AG09309 (cell line): ENCODE measurements at regions not wholly inside any gene's neighbourhood (a gene's known extent, or its start where the extent isn't known, plus 50 kb on each side); places are given as distances from the start of the nearest gene placed in this dataset.

ENCODE experiments used
- DNase-seq: peaks from one replicate; pipeline ENCODE4 v3.0.0-alpha.2; 2010; ENCODE audit warnings: low read depth
- H3K4me3 ChIP-seq: 2 replicates; pipeline ENCODE4 v1.5.1; 2011; ENCODE audit warnings: mild to moderate bottlenecking, low read depth, low read length, moderate library complexity; ENCODE audit not compliant: control insufficient read depth
- TF ChIP-seq, protein P1 (sequence below): IDR thresholded peaks from 2 replicates; pipeline ENCODE4 v1.5.1; 2011; ENCODE audit warnings: mild to moderate bottlenecking, low read depth, low read length, inconsistent platforms; ENCODE audit not compliant: insufficient read depth, control insufficient read depth; ENCODE audit errors: missing control alignments

GRCh38 chr1:178627037-178627436, 98.0 kb upstream of the RALGPS2 start:
- TF ChIP-seq, protein P1, sequence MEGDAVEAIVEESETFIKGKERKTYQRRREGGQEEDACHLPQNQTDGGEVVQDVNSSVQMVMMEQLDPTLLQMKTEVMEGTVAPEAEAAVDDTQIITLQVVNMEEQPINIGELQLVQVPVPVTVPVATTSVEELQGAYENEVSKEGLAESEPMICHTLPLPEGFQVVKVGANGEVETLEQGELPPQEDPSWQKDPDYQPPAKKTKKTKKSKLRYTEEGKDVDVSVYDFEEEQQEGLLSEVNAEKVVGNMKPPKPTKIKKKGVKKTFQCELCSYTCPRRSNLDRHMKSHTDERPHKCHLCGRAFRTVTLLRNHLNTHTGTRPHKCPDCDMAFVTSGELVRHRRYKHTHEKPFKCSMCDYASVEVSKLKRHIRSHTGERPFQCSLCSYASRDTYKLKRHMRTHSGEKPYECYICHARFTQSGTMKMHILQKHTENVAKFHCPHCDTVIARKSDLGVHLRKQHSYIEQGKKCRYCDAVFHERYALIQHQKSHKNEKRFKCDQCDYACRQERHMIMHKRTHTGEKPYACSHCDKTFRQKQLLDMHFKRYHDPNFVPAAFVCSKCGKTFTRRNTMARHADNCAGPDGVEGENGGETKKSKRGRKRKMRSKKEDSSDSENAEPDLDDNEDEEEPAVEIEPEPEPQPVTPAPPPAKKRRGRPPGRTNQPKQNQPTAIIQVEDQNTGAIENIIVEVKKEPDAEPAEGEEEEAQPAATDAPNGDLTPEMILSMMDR: no peak
- H3K4me3 ChIP-seq: no peak overlapping the region
- DNase-seq: no peak

- TF ChIP-seq, protein P1: no peak
- H3K4me3 ChIP-seq: no peak overlapping the region
- DNase-seq: no peak
Observed at GRCh38 chr1:178628637-178629251, 96.3 kb upstream of the RALGPS2 start.

- DNase-seq: peak; percentile 31
- TF ChIP-seq, protein P1: peak; percentile 29
Observed at GRCh38 chr1:178629252-178630154, 95.5 kb upstream of the RALGPS2 start.

GRCh38 chr1:178630417-178630816, 94.6 kb upstream of the RALGPS2 start:
- H3K4me3 ChIP-seq: no peak overlapping the region
- DNase-seq: no peak
- TF ChIP-seq, protein P1: no peak

More at GRCh38 chr1:178629252-178630154, 95.5 kb upstream of the RALGPS2 start:
- no peak overlapping the region for H3K4me3 ChIP-seq

DNA sequence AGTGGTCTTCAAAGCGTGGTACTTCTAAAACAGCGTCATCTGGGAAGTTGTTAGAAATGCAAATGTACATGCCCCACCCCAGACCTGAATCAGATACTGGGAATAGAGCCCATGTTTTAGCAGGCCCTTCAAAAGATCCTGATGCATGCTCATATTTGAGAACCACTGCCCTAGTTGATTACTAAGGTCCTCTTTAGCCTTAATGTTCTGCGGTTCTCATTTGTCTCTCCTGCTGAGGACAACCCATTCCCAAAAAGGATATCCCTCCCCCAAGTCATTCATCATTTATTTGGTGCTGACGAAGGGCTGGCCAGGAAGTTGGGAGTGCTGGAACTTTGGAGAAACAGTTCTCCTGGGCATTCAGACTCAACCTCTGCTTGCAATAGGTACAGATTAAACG, 92.4 kb upstream of the RALGPS2 start:
- TF ChIP-seq, protein P1: no peak
- DNase-seq: peak; percentile 29
- no peak overlapping the region for H3K4me3 ChIP-seq

DNA sequence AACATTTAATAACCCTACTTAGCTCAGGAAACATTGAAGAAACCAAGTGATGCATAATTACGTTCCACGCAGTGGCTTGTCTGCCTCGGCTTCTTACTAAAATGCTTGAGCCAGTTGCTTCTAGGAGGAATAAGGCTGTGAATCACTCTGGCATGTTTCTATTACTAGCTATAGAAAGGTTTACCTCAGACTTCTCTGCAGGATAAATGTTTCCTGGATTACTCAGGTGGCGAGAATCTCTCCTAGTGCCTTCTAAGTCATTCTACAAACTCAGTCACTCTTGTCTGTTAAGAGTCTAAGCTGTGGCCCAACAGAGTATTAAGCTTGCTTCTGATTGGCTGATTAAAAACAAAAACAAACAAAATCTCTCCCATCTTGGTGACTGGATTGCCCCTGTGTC, 92.0 kb upstream of the RALGPS2 start:
- TF ChIP-seq, protein P1: no peak
- DNase-seq: peak; percentile 33
- no peak overlapping the region for H3K4me3 ChIP-seq
